IMR-90 (cell line): ENCODE measurements at regions not wholly inside any gene's neighbourhood (a gene's known extent, or its start where the extent isn't known, plus 50 kb on each side); places are given as distances from the start of the nearest gene placed in this dataset.

Experiments used
- ATAC-seq: fragments of 200-7000 bp; cut with Tn5 transposase; 2 replicates; pipeline ENCODE4 v1.9.1; 2020; ENCODE audit warnings: low read depth, mild to moderate bottlenecking, moderate library complexity
- BruUV-seq: library from RNA; stranded (reverse); fragments of 400-500 nt; replicated peaks from 2 replicates; lab custom pipeline; 2021; lab: Mats Ljungman, UMichigan
- CTCF ChIA-PET: fragments of 300-600 bp; formaldehyde crosslinking; extraction: SDS; loops from one replicate; lab custom pipeline; 2021; ENCODE audit warnings: antibody characterized with exemption; lab: Yijun Ruan, JAX
- POLR2A ChIA-PET: fragments of 300-600 bp; sonication (Branson Sonifier 250); formaldehyde crosslinking; loops from one replicate; lab custom pipeline; 2022; ENCODE audit warnings: antibody characterized with exemption; ENCODE audit not compliant: unreplicated experiment; lab: Charles Lee
- DNase-seq: peaks from one replicate; pipeline ENCODE4 v3.0.0; 2013
- H2AFZ ChIP-seq: replicated peaks from 2 replicates; pipeline ENCODE3; 2013; ENCODE audit warnings: low read length, mild to moderate bottlenecking; ENCODE audit not compliant: poor library complexity
- H2AK5ac ChIP-seq: 2 replicates; pipeline ENCODE4 v1.6.1; 2013; ENCODE audit warnings: low read depth, low read length, inconsistent platforms
- H2AK9ac ChIP-seq: replicated peaks from 2 replicates; pipeline ENCODE3; 2013; ENCODE audit warnings: mild to moderate bottlenecking, low read depth, low read length, moderate library complexity; ENCODE audit not compliant: poor library complexity
- H2BK120ac ChIP-seq: 2 replicates; pipeline ENCODE4 v1.6.1; 2013; ENCODE audit warnings: low read depth, low read length, inconsistent platforms
- H2BK15ac ChIP-seq: 3 replicates; pipeline ENCODE4 v1.6.1; 2013; ENCODE audit warnings: low read depth, low read length, inconsistent platforms
- H2BK20ac ChIP-seq: 2 replicates; pipeline ENCODE4 v1.6.1; 2013; ENCODE audit warnings: low read depth, mild to moderate bottlenecking, inconsistent platforms, low read length, moderate library complexity
- H2BK5ac ChIP-seq: 2 replicates; pipeline ENCODE4 v1.6.1; 2013; ENCODE audit warnings: mild to moderate bottlenecking, low read depth, low read length, inconsistent platforms; ENCODE audit not compliant: poor library complexity, severe bottlenecking
- H3K14ac ChIP-seq: replicated peaks from 2 replicates; pipeline ENCODE4 v1.6.1; 2013; ENCODE audit warnings: low read depth, low read length, inconsistent platforms
- H3K18ac ChIP-seq: 2 replicates; pipeline ENCODE4 v1.6.1; 2013; ENCODE audit warnings: low read depth, low read length, control low read depth
- H3K23ac ChIP-seq: 2 replicates; pipeline ENCODE4 v1.6.1; 2013; ENCODE audit warnings: low read depth, low read length, inconsistent platforms
- H3K27ac ChIP-seq: 2 replicates; pipeline ENCODE4 v1.5.1; 2013; ENCODE audit warnings: mild to moderate bottlenecking, control low read depth, low read length; ENCODE audit not compliant: insufficient read depth
- H3K27me3 ChIP-seq: 2 replicates; pipeline ENCODE4 v1.6.1; 2013; ENCODE audit warnings: low read length; ENCODE audit not compliant: control insufficient read depth, insufficient read depth
- H3K36me3 ChIP-seq: 2 replicates; pipeline ENCODE4 v1.6.1; 2013; ENCODE audit warnings: low read length, mixed read lengths; ENCODE audit not compliant: control insufficient read depth, insufficient read depth
- H3K4ac ChIP-seq: 2 replicates; pipeline ENCODE4 v1.6.1; 2013; ENCODE audit warnings: low read depth, low read length, inconsistent platforms
- H3K4me1 ChIP-seq: 2 replicates; pipeline ENCODE4 v1.6.1; 2013; ENCODE audit warnings: low read length, mixed read lengths; ENCODE audit not compliant: control insufficient read depth, insufficient read depth
- H3K4me2 ChIP-seq: 2 replicates; pipeline ENCODE4 v1.6.1; 2013; ENCODE audit warnings: low read depth, mild to moderate bottlenecking, control low read depth, low read length, moderate library complexity
- H3K4me3 ChIP-seq: 2 replicates; pipeline ENCODE4 v1.5.1; 2013; ENCODE audit warnings: low read depth, mild to moderate bottlenecking, control low read depth, low read length, moderate library complexity; ENCODE audit not compliant: insufficient read depth
- H3K56ac ChIP-seq: 2 replicates; pipeline ENCODE4 v1.6.1; 2013; ENCODE audit warnings: low read length, inconsistent platforms; ENCODE audit not compliant: insufficient read depth; ENCODE audit errors: extremely low read depth
- H3K79me1 ChIP-seq, 2 experiments: 2 replicates each; pipeline ENCODE4 v1.6.1; 2013; ENCODE audit warnings: low read length in 2 of 2, inconsistent platforms in 1 of 2, low read depth in 1 of 2
- H3K9ac ChIP-seq: 2 replicates; pipeline ENCODE4 v1.6.1; 2013; ENCODE audit warnings: low read depth, low read length, control low read depth
- H3K9me1 ChIP-seq: 2 replicates; pipeline ENCODE4 v1.6.1; 2013; ENCODE audit warnings: low read length, inconsistent platforms; ENCODE audit not compliant: insufficient read depth
- H3K9me3 ChIP-seq: 2 replicates; pipeline ENCODE4 v1.6.1; 2013; ENCODE audit warnings: low read length; ENCODE audit not compliant: control insufficient read depth, insufficient read depth
- H4K20me1 ChIP-seq: 2 replicates; pipeline ENCODE4 v1.6.1; 2013; ENCODE audit warnings: low read length, inconsistent platforms; ENCODE audit not compliant: insufficient read depth
- H4K5ac ChIP-seq: 2 replicates; pipeline ENCODE4 v1.6.1; 2013; ENCODE audit warnings: mild to moderate bottlenecking, low read depth, low read length, control low read depth
- H4K8ac ChIP-seq, 2 experiments: 2 replicates each; pipeline ENCODE4 v1.6.1; 2013; ENCODE audit warnings: low read depth in 2 of 2, low read length in 2 of 2, control low read depth in 1 of 2, inconsistent platforms in 1 of 2
- H4K91ac ChIP-seq: 2 replicates; pipeline ENCODE4 v1.6.1; 2013; ENCODE audit warnings: low read depth, low read length, inconsistent platforms; ENCODE audit not compliant: insufficient read depth
- BHLHE40 ChIP-seq: fragments of 150-350 bp; IDR thresholded peaks from 2 replicates; pipeline ENCODE4 v1.6.1; 2016; ENCODE audit warnings: mild to moderate bottlenecking, low read depth, low read length
- CEBPB ChIP-seq: IDR thresholded peaks from 2 replicates; pipeline ENCODE4 v1.6.1; 2012; ENCODE audit warnings: low read depth, low read length, improper control_type of control experiment
- CHD1 ChIP-seq: IDR thresholded peaks from 2 replicates; pipeline ENCODE4 v1.6.1; 2012; ENCODE audit warnings: low read depth, low read length, improper control_type of control experiment
- CTCF ChIP-seq: conservative IDR thresholded peaks from 2 replicates; pipeline ENCODE4 v1.5.1; 2012; ENCODE audit warnings: mild to moderate bottlenecking, low read depth, low read length, improper control_type of control experiment
- ELK1 ChIP-seq: fragments of 150-350 bp; IDR thresholded peaks from 2 replicates; pipeline ENCODE4 v1.6.1; 2016; ENCODE audit warnings: low read depth, mild to moderate bottlenecking, low read length, moderate library complexity, borderline replicate concordance
- MAZ ChIP-seq: IDR thresholded peaks from 2 replicates; pipeline ENCODE4 v1.6.1; 2012; ENCODE audit warnings: low read depth, mild to moderate bottlenecking, low read length, improper control_type of control experiment, moderate library complexity, borderline replicate concordance
- MXI1 ChIP-seq: IDR thresholded peaks from 2 replicates; pipeline ENCODE4 v1.6.1; 2012; ENCODE audit warnings: low read depth, mild to moderate bottlenecking, low read length, moderate library complexity, borderline replicate concordance
- NFE2L2 ChIP-seq: fragments of 150-350 bp; IDR thresholded peaks from 2 replicates; pipeline ENCODE4 v1.6.1; 2016; ENCODE audit warnings: low read depth, mild to moderate bottlenecking, low read length
- POLR2A ChIP-seq: IDR thresholded peaks from 2 replicates; pipeline ENCODE4 v1.6.1; 2012; ENCODE audit warnings: mild to moderate bottlenecking, low read depth, low read length
- RAD21 ChIP-seq: IDR thresholded peaks from 2 replicates; pipeline ENCODE4 v1.6.1; 2012; ENCODE audit warnings: low read length, improper control_type of control experiment
- RCOR1 ChIP-seq: IDR thresholded peaks from 2 replicates; pipeline ENCODE4 v1.6.1; 2012; ENCODE audit warnings: mild to moderate bottlenecking, low read length, improper control_type of control experiment; ENCODE audit not compliant: insufficient replicate concordance
- RFX5 ChIP-seq: IDR thresholded peaks from 2 replicates; pipeline ENCODE4 v1.8.0; 2012; ENCODE audit warnings: low read depth, mild to moderate bottlenecking, low read length, moderate library complexity
- SMC3 ChIP-seq: fragments of 150-350 bp; IDR thresholded peaks from 2 replicates; pipeline ENCODE4 v1.6.1; 2016; ENCODE audit warnings: low read depth, mild to moderate bottlenecking, antibody characterized with exemption, low read length, moderate library complexity
- USF2 ChIP-seq: fragments of 150-350 bp; IDR thresholded peaks from 2 replicates; pipeline ENCODE4 v1.6.1; 2017; ENCODE audit warnings: mild to moderate bottlenecking, antibody characterized with exemption, low read length, low read depth
- WGBS, 2 experiments: methylation state at CpG; one replicate each; pipeline versions ENCODE4 v1.1.5 to v1.1.7; 2013; ENCODE audit warnings: missing lambda C conversion rate in 2 of 2; ENCODE audit not compliant: insufficient read length in 1 of 2; ENCODE audit errors: extremely low coverage in 2 of 2; 5-methylcytosine and 5-hydroxymethylcytosine counted together
- dilution Hi-C: fragments of 300-500 bp; cut with HindIII; formaldehyde crosslinking; loops from one replicate; pipeline ENCODE4 v1.14.3; 2018; ENCODE audit warnings: low sequenced_read_pairs; ENCODE audit not compliant: unreplicated experiment
- in situ Hi-C: fragments of 300-500 bp; cut with MboI; formaldehyde crosslinking; loops from 3 replicates; pipeline ENCODE4 v1.14.3; 2019; ENCODE audit warnings: low sequenced_read_pairs, inconsistent platforms, mixed read lengths
- intact Hi-C: fragments of 100-400 bp; cut with micrococcal nuclease; formaldehyde crosslinking; loops from 2 replicates; pipeline ENCODE4 v1.10.0; 2022

GRCh38 chr14:106820119-106820518, 1293.7 kb downstream of the TMEM121 start:
- dilution Hi-C loops: no loop called here
- no peak overlapping the region for H4K91ac ChIP-seq
- H3K79me1 ChIP-seq: no peaks in the 10 kb centered on the region
- no TSS peak for BruUV-seq
- no peak overlapping the region for H3K18ac ChIP-seq
- H2BK20ac ChIP-seq: no peak overlapping the region
- no peaks in the 10 kb centered on the region for H3K9me1 ChIP-seq
- intact Hi-C loops: no loop called here
- WGBS, 2 experiments: no CpG with 5 or more reads among the region's 1 CpG
- no peak overlapping the region for H2AK5ac ChIP-seq
- in situ Hi-C loops: no loop called here
- H2AFZ ChIP-seq: no peak overlapping the region
- H3K9ac ChIP-seq: no peak overlapping the region
- DNase-seq: no peak
- no peak overlapping the region for H3K27ac ChIP-seq
- POLR2A ChIA-PET: no interaction called here
- H4K5ac ChIP-seq: no peak overlapping the region
- no peaks in the 10 kb centered on the region for H4K20me1 ChIP-seq
- H3K27me3 ChIP-seq: no peaks in the 10 kb centered on the region
- H2BK120ac ChIP-seq: no peak overlapping the region
- no peak overlapping the region for H3K23ac ChIP-seq
- no peak for TF ChIP-seq CHD1
- TF ChIP-seq MXI1: no peak
- no peak for TF ChIP-seq RAD21
- TF ChIP-seq NFE2L2: no peak
- no peak for TF ChIP-seq MAZ
- no peak for TF ChIP-seq BHLHE40
- TF ChIP-seq RCOR1: no peak
- no peak for TF ChIP-seq ELK1
- TF ChIP-seq SMC3: no peak
- no peak for TF ChIP-seq POLR2A
- TF ChIP-seq USF2: no peak
- TF ChIP-seq CEBPB: no peak
- no peak for TF ChIP-seq CTCF
- TF ChIP-seq RFX5: no peak
- no peaks in the 10 kb centered on the region for H3K4me1 ChIP-seq
- no peak for ATAC-seq
- no peak overlapping the region for H2AK9ac ChIP-seq
- H3K9me3 ChIP-seq: peaks cover 9% of the 10 kb centered on the region
- no peaks in the 10 kb centered on the region for H3K36me3 ChIP-seq
- no peak overlapping the region for H2BK15ac ChIP-seq
- no peak overlapping the region for H4K8ac ChIP-seq
- CTCF ChIA-PET: no interaction called here
- no peak overlapping the region for H3K14ac ChIP-seq
- no peak overlapping the region for H3K4me3 ChIP-seq
- no peak overlapping the region for H3K4me2 ChIP-seq
- H2BK5ac ChIP-seq: no peak overlapping the region
- no peak overlapping the region for H3K4ac ChIP-seq
- H3K56ac ChIP-seq: no peak overlapping the region
